Stimulated activated CD8-positive, alpha-beta memory T cell treated with anti-CD3 and anti-CD28 coated beads, Interleukin-4, amount 100 ng/mL, for 4 hours (primary cell): ENCODE measurements at regions not wholly inside any gene's neighbourhood (a gene's known extent, or its start where the extent isn't known, plus 50 kb on each side); places are given as distances from the start of the nearest gene placed in this dataset.

Experiments
- DNase-seq, 2 donors: peaks; one replicate each; pipeline ENCODE4 v3.0.0-alpha.2; 2020; ENCODE audit warnings: low read depth in 2 of 2, low spot score in 1 of 2

GRCh38 chr13:99617474-99618255 is 116.4 kb downstream of the TM9SF2 start:
- no peak for DNase-seq

GRCh38 chr13:99614465-99614885 is 113.2 kb downstream of the TM9SF2 start:
- no peak for DNase-seq
